Stimulated activated CD8-positive, alpha-beta memory T cell treated with anti-CD3 and anti-CD28 coated beads, Interleukin-2, amount 100 ng/mL, for 48 hours (primary cell): ENCODE measurements at regions not wholly inside any gene's neighbourhood (a gene's known extent, or its start where the extent isn't known, plus 50 kb on each side); places are given as distances from the start of the nearest gene placed in this dataset.

Source experiments
- DNase-seq, 2 donors: peaks; one replicate each; pipeline ENCODE4 v3.0.0-alpha.2; 2020; ENCODE audit warnings: low read depth in 2 of 2

GRCh38 chr2:128469203-128469602 is 150.5 kb upstream of the HS6ST1 start:
- DNase-seq: no peak

- no peak for DNase-seq
These were observed 151.2 kb upstream of the HS6ST1 start for GRCh38 chr2:128469875-128470274.

GRCh38 chr2:128472789-128473174 is 154.1 kb upstream of the HS6ST1 start:
- no peak for DNase-seq

GRCh38 chr2:128473175-128474035 is 154.7 kb upstream of the HS6ST1 start:
- DNase-seq: peak; percentile 28 to 55

GRCh38 chr2:128474036-128474955 is 155.6 kb upstream of the HS6ST1 start:
- no peak for DNase-seq

- no peak for DNase-seq
These were observed 156.3 kb upstream of the HS6ST1 start for GRCh38 chr2:128474962-128475361.

GRCh38 chr2:128475427-128476211 is 157.0 kb upstream of the HS6ST1 start:
- no peak for DNase-seq

GRCh38 chr2:128477026-128477820 is 158.6 kb upstream of the HS6ST1 start:
- DNase-seq: no peak

DNA sequence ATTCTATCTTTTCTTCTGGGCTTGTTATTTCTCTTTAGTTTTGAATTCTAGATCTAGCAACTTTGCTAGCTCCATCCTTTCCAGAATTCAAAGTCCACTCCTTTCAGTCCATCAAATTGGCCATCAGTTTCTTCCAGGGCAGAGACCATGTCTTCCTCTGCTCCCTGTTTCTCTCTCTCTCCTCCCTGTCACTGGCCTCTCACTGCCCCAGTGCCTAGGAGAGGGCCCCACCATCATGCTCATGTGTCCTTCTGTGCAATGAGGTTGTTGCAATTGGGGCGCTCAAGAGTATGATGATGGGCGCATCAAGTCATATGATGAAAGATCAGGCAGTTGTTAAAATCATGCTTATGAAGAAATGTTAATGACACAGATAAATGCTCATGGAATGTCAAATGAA is 159.2 kb upstream of the HS6ST1 start:
- no peak for DNase-seq

GRCh38 chr2:128485761-128486639 is 167.3 kb upstream of the HS6ST1 start:
- no peak for DNase-seq

DNA sequence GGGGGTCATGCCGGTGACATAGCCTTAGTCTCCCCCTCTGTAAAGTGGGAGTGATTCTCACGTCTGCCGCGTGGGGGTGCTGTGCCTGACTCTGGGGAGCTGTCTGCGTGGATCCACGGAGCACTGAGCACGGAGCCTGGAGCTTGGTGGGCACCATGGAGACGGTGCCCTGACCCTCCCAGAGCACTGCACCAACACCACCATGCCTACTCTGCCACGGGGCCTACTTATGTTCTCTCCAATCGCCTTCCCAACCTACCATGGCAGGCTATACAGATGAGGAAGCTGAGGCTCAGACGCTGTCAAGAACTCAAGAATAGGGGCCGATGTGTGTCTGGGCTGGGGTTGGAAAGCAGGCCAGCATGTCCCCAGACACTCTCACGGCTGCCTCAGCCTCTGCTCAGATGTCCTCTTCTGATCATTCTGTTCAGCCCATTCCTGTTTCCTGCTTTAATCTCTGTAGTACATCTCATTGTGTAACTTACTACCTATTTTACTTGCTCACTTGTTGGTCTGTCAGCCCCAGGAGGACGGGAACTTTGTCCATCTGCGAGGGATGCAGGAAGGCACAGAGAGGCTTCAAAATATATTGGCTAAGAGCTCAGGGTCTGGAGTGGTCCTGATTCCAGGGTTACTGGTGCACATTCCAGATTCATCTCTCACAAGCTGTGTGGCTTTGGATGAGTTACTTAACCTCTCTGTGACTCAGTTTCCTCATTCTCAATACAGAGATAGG is 168.1 kb upstream of the HS6ST1 start:
- no peak for DNase-seq

DNA sequence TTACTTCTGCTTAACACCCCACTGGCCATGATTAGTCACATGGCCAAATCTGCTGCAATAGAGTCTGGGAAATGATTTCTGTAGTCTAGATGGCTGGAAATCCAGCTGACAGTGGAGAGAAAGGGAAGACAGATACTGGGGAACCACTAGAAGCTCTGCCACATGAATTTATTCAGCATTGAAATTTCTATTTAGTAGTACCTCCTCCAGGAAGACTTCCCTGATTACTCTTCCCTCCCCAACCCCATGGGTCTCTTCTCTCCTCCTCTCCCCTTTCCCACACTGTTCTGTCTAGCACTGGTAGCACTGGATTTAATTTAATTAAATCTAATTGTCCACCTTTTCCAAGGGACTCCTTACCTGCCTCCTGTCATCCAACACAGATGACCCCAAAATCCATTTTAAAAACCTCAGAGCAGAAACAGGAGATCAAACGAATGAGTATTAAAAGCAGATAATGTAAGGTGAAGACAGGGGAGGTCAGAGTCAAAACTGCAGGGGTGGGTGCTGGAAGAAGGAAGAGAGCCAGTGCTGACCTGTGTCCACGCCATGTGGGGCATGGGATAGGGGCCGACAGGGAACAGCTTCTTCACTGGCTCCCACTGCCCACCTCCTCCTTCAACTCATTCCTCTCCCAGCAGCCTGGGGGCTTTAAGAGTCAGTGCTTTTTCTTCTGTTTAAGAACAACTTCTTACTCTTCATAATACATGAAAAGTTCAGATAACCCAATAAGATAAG is 169.2 kb upstream of the HS6ST1 start:
- no peak for DNase-seq

- DNase-seq: no peak
These were observed 169.8 kb upstream of the HS6ST1 start for GRCh38 chr2:128488434-128488833.

DNA sequence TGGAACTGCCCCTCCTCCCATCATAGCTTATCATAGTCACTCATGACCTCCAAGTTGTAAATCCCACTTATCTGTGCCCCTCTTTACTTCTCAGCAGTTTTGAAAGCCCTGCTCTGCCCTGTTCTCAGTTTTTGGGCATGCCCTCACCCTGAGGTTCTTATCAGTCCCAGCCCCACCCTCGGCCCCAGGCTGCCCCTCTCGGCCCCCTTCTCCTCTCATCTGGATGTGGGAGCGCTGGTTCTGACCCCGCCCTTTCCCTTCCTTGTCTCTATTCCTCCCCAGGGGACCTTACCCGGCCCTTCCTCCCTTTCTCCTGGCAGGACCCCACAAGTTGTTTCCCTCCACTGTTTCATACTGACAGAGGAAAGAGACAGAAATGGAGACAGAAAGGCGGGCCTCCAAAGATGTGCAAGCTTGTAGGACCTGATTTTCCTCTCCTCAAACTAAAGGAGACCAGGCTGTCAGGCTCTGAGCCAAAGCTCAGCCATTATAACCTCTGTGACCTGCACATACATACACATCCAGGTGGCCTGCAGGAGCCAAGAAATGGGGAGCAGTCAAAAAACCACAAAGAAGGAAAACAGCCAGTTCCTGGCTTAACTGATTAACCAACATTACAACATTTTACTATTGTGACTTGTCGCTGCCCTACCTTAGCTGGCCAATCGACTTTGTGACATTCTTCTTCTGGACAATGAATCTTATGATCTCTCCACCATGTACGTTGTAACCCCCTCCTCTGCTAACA is 171.0 kb upstream of the HS6ST1 start:
- DNase-seq: no peak

DNA sequence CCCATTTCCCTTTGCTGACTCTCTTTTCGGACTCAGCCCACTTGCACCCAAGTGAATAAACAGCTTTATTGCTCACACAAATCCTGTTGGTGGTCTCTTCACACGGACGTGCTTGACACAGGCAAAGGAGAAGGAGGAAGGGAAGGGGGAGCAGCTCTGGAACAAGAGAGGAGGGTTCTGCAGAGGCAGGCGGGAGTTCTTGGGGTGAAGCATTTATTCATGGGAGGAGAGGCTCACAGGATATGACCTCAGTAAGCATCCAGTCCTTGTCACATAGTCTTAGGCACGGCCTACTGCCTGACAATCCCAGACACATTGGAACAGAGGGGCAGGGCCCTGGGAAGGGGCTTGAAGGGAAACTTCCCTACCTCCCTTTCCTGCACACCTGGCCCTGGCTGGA is 171.7 kb upstream of the HS6ST1 start:
- DNase-seq: no peak

- DNase-seq: no peak
These were observed 172.4 kb upstream of the HS6ST1 start for GRCh38 chr2:128490881-128491691.

DNA sequence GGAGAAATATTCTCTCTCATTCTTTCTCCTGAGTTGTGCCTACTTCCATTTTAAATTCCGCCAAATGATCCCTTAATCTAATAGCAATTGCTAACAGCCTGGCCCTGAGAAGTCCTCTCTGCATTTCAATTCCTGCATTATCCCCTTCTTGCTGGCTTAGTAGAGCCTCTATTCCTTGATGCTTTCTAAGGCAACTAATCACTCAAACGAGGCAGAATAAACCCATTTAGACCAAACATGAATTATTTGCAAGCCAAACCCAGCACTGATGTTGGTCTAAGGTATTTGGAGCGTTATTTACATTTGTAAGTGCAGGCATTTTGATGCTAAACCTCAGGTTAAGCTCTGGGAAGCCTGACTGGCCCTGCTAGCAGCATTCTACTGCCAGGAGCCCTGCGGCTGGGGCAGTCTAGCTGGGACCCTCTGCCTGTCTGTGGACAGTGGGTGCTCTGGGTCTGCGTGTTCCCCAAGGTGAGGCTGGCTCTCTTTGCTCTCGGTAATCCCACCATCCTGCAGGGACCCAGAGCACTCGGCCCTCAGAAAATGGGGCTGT is 173.1 kb upstream of the HS6ST1 start:
- DNase-seq: no peak
